ENCODE measurements at regions not wholly inside any gene's neighbourhood (a gene's known extent, or its start where the extent isn't known, plus 50 kb on each side); places are given as distances from the start of the nearest gene placed in this dataset.

GRCh38 chr5:103498800-103499551, 63.6 kb downstream of the NUDT12 start:
- Histone ChIP-seq H3K36me3 (no peaks in the 10 kb centered on the region), H3K4me3 (no peak overlapping the region), H3K4me1 (no peaks in the 10 kb centered on the region), H3K9me3 (no peaks in the 10 kb centered on the region), H3K27ac (no peak overlapping the region), H3K27me3 (no peaks in the 10 kb centered on the region)
- intact Hi-C loops (cut with DNase I), result no loop called here
- ATAC-seq (no peak), DNase-seq (no peak)
- TF ChIP-seq CTCF (IDR thresholded peaks at IDR 0.05), result no peak

- Histone ChIP-seq H3K9me3 (no peaks in the 10 kb centered on the region), H3K4me1 (no peaks in the 10 kb centered on the region), H3K4me3 (no peak overlapping the region), H3K27ac (no peak overlapping the region), H3K27me3 (no peaks in the 10 kb centered on the region), H3K36me3 (no peaks in the 10 kb centered on the region)
- ATAC-seq (no peak), DNase-seq (no peak)
- no peak for TF ChIP-seq CTCF (IDR thresholded peaks at IDR 0.05)
- intact Hi-C loops (cut with DNase I), result no loop called here
These were observed 64.4 kb downstream of the NUDT12 start for GRCh38 chr5:103498211-103498610.

GRCh38 chr5:103497781-103498180, 64.8 kb downstream of the NUDT12 start:
- Histone ChIP-seq H3K27me3 (no peaks in the 10 kb centered on the region), H3K36me3 (no peaks in the 10 kb centered on the region), H3K4me1 (no peaks in the 10 kb centered on the region), H3K4me3 (no peak overlapping the region), H3K27ac (no peak overlapping the region), H3K9me3 (no peaks in the 10 kb centered on the region)
- ATAC-seq, result no peak
- TF ChIP-seq CTCF (IDR thresholded peaks at IDR 0.05), result no peak
- intact Hi-C loops (cut with DNase I), result no loop called here
- DNase-seq, result no peak

- no peak overlapping the region for H3K27ac ChIP-seq
- H3K4me1 ChIP-seq, result no peaks in the 10 kb centered on the region
- no peaks in the 10 kb centered on the region for H3K27me3 ChIP-seq
- H3K36me3 ChIP-seq, result no peaks in the 10 kb centered on the region
- DNase-seq, result no peak
- ATAC-seq, result no peak
- no peaks in the 10 kb centered on the region for H3K9me3 ChIP-seq
- no peak for TF ChIP-seq CTCF (IDR thresholded peaks at IDR 0.05)
- intact Hi-C loops (cut with DNase I), result no loop called here
- H3K4me3 ChIP-seq, result no peak overlapping the region
These were observed 72.4 kb downstream of the NUDT12 start for GRCh38 chr5:103490030-103490739.

- Histone ChIP-seq H3K36me3 (no peaks in the 10 kb centered on the region), H3K27me3 (no peaks in the 10 kb centered on the region), H3K4me1 (no peaks in the 10 kb centered on the region), H3K4me3 (no peak overlapping the region), H3K27ac (no peak overlapping the region), H3K9me3 (no peaks in the 10 kb centered on the region)
- TF ChIP-seq CTCF (IDR thresholded peaks at IDR 0.05), result no peak
- DNase-seq (no peak), ATAC-seq (no peak)
- intact Hi-C loops (cut with DNase I), result no loop called here
These were observed 73.3 kb downstream of the NUDT12 start for GRCh38 chr5:103489307-103489706.

All from left lung (tissue), 4 donors.